ENCODE measurements at regions not wholly inside any gene's neighbourhood (a gene's known extent, or its start where the extent isn't known, plus 50 kb on each side); places are given as distances from the start of the nearest gene placed in this dataset.

- no peak overlapping the region for H3K9ac ChIP-seq (ENCODE audit: insufficient read length, low read depth)
- no peaks in the 10 kb centered on the region for H3K27me3 ChIP-seq (ENCODE audit: insufficient read depth, insufficient read length)
- TF ChIP-seq ZNF274 (IDR thresholded peaks at IDR 0.05; ENCODE audit: low read depth, low read length) (no peak), SUZ12 (IDR thresholded peaks at IDR 0.05; ENCODE audit: extremely low read depth, insufficient read depth, insufficient read length) (no peak), YY1 (IDR thresholded peaks at IDR 0.05; ENCODE audit: insufficient read depth, insufficient read length) (no peak)
- DNase-seq (ENCODE audit: low read depth, low spot score) = no peak
- no peaks in the 10 kb centered on the region for H3K36me3 ChIP-seq (ENCODE audit: insufficient read depth, insufficient read length, low read length)
- H3K4me3 ChIP-seq (ENCODE audit: insufficient read length, low read depth) = no peak overlapping the region
- H3K9me3 ChIP-seq (ENCODE audit: insufficient read depth, low read length) = no peaks in the 10 kb centered on the region
- H3K4me1 ChIP-seq (ENCODE audit: insufficient read depth, insufficient read length) = no peaks in the 10 kb centered on the region
These were observed 338.2 kb upstream of the NAV3 start for GRCh38 chr12:77492536-77492935.

GRCh38 chr12:77489331-77489970 is 341.2 kb upstream of the NAV3 start:
- TF ChIP-seq ZNF274 (IDR thresholded peaks at IDR 0.05; ENCODE audit: low read depth, low read length) = no peak
- TF ChIP-seq YY1 (IDR thresholded peaks at IDR 0.05; ENCODE audit: insufficient read depth, insufficient read length) = no peak
- TF ChIP-seq SUZ12 (IDR thresholded peaks at IDR 0.05; ENCODE audit: extremely low read depth, insufficient read depth, insufficient read length) = no peak
- no peaks in the 10 kb centered on the region for H3K4me1 ChIP-seq (ENCODE audit: insufficient read depth, insufficient read length)
- no peaks in the 10 kb centered on the region for H3K9me3 ChIP-seq (ENCODE audit: insufficient read depth, low read length)
- no peaks in the 10 kb centered on the region for H3K27me3 ChIP-seq (ENCODE audit: insufficient read depth, insufficient read length)
- no peaks in the 10 kb centered on the region for H3K36me3 ChIP-seq (ENCODE audit: insufficient read depth, insufficient read length, low read length)
- no peak for DNase-seq (ENCODE audit: low read depth, low spot score)
- no peak overlapping the region for H3K9ac ChIP-seq (ENCODE audit: insufficient read length, low read depth)
- no peak overlapping the region for H3K4me3 ChIP-seq (ENCODE audit: insufficient read length, low read depth)

GRCh38 chr12:77488041-77488620 is 342.6 kb upstream of the NAV3 start:
- no peaks in the 10 kb centered on the region for H3K4me1 ChIP-seq (ENCODE audit: insufficient read depth, insufficient read length)
- H3K36me3 ChIP-seq (ENCODE audit: insufficient read depth, insufficient read length, low read length) = no peaks in the 10 kb centered on the region
- no peaks in the 10 kb centered on the region for H3K9me3 ChIP-seq (ENCODE audit: insufficient read depth, low read length)
- TF ChIP-seq ZNF274 (IDR thresholded peaks at IDR 0.05; ENCODE audit: low read depth, low read length) (no peak), SUZ12 (IDR thresholded peaks at IDR 0.05; ENCODE audit: extremely low read depth, insufficient read depth, insufficient read length) (no peak), YY1 (IDR thresholded peaks at IDR 0.05; ENCODE audit: insufficient read depth, insufficient read length) (no peak)
- no peak overlapping the region for H3K4me3 ChIP-seq (ENCODE audit: insufficient read length, low read depth)
- H3K27me3 ChIP-seq (ENCODE audit: insufficient read depth, insufficient read length) = no peaks in the 10 kb centered on the region
- H3K9ac ChIP-seq (ENCODE audit: insufficient read length, low read depth) = no peak overlapping the region
- no peak for DNase-seq (ENCODE audit: low read depth, low spot score)

GRCh38 chr12:77486872-77487271 is 343.8 kb upstream of the NAV3 start:
- no peaks in the 10 kb centered on the region for H3K27me3 ChIP-seq (ENCODE audit: insufficient read depth, insufficient read length)
- no peak for DNase-seq (ENCODE audit: low read depth, low spot score)
- TF ChIP-seq SUZ12 (IDR thresholded peaks at IDR 0.05; ENCODE audit: extremely low read depth, insufficient read depth, insufficient read length) (no peak), ZNF274 (IDR thresholded peaks at IDR 0.05; ENCODE audit: low read depth, low read length) (no peak), YY1 (IDR thresholded peaks at IDR 0.05; ENCODE audit: insufficient read depth, insufficient read length) (no peak)
- H3K4me1 ChIP-seq (ENCODE audit: insufficient read depth, insufficient read length) = no peaks in the 10 kb centered on the region
- H3K9me3 ChIP-seq (ENCODE audit: insufficient read depth, low read length) = no peaks in the 10 kb centered on the region
- H3K9ac ChIP-seq (ENCODE audit: insufficient read length, low read depth) = no peak overlapping the region
- H3K4me3 ChIP-seq (ENCODE audit: insufficient read length, low read depth) = no peak overlapping the region
- H3K36me3 ChIP-seq (ENCODE audit: insufficient read depth, insufficient read length, low read length) = no peaks in the 10 kb centered on the region

- DNase-seq (ENCODE audit: low read depth, low spot score) = no peak
- no peak overlapping the region for H3K4me3 ChIP-seq (ENCODE audit: insufficient read length, low read depth)
- no peak overlapping the region for H3K9ac ChIP-seq (ENCODE audit: insufficient read length, low read depth)
- H3K27me3 ChIP-seq (ENCODE audit: insufficient read depth, insufficient read length) = no peaks in the 10 kb centered on the region
- H3K36me3 ChIP-seq (ENCODE audit: insufficient read depth, insufficient read length, low read length) = no peaks in the 10 kb centered on the region
- H3K4me1 ChIP-seq (ENCODE audit: insufficient read depth, insufficient read length) = no peaks in the 10 kb centered on the region
- no peaks in the 10 kb centered on the region for H3K9me3 ChIP-seq (ENCODE audit: insufficient read depth, low read length)
- no peak for TF ChIP-seq ZNF274 (IDR thresholded peaks at IDR 0.05; ENCODE audit: low read depth, low read length)
- TF ChIP-seq YY1 (IDR thresholded peaks at IDR 0.05; ENCODE audit: insufficient read depth, insufficient read length) = no peak
- no peak for TF ChIP-seq SUZ12 (IDR thresholded peaks at IDR 0.05; ENCODE audit: extremely low read depth, insufficient read depth, insufficient read length)
These were observed 344.5 kb upstream of the NAV3 start for GRCh38 chr12:77485961-77486854.

GRCh38 chr12:77481687-77482086 is 349.0 kb upstream of the NAV3 start:
- no peak overlapping the region for H3K4me3 ChIP-seq (ENCODE audit: insufficient read length, low read depth)
- TF ChIP-seq YY1 (IDR thresholded peaks at IDR 0.05; ENCODE audit: insufficient read depth, insufficient read length) (no peak), SUZ12 (IDR thresholded peaks at IDR 0.05; ENCODE audit: extremely low read depth, insufficient read depth, insufficient read length) (no peak), ZNF274 (IDR thresholded peaks at IDR 0.05; ENCODE audit: low read depth, low read length) (no peak)
- H3K4me1 ChIP-seq (ENCODE audit: insufficient read depth, insufficient read length) = no peaks in the 10 kb centered on the region
- no peaks in the 10 kb centered on the region for H3K36me3 ChIP-seq (ENCODE audit: insufficient read depth, insufficient read length, low read length)
- no peak for DNase-seq (ENCODE audit: low read depth, low spot score)
- H3K9ac ChIP-seq (ENCODE audit: insufficient read length, low read depth) = no peak overlapping the region
- H3K27me3 ChIP-seq (ENCODE audit: insufficient read depth, insufficient read length) = no peaks in the 10 kb centered on the region
- no peaks in the 10 kb centered on the region for H3K9me3 ChIP-seq (ENCODE audit: insufficient read depth, low read length)

Data from NT2/D1 (cell line).